HTR-8/SVneo (cell line): ENCODE measurements at regions not wholly inside any gene's neighbourhood (a gene's known extent, or its start where the extent isn't known, plus 50 kb on each side); places are given as distances from the start of the nearest gene placed in this dataset.

ENCODE experiments used
- DNase-seq: peaks from one replicate; pipeline ENCODE4 v3.0.0; 2011; ENCODE audit warnings: low spot score, mixed read lengths; ENCODE audit not compliant: insufficient read length
- FAIRE-seq: peaks from 2 replicates; lab custom pipeline; 2011; peaks lifted over from hg19 to GRCh38; lab: Jason Lieb, UNC

- FAIRE-seq, result no peak
- DNase-seq, result no peak
These were observed 214.5 kb upstream of the S100G start for GRCh38 chrX:16435399-16435986.

DNA sequence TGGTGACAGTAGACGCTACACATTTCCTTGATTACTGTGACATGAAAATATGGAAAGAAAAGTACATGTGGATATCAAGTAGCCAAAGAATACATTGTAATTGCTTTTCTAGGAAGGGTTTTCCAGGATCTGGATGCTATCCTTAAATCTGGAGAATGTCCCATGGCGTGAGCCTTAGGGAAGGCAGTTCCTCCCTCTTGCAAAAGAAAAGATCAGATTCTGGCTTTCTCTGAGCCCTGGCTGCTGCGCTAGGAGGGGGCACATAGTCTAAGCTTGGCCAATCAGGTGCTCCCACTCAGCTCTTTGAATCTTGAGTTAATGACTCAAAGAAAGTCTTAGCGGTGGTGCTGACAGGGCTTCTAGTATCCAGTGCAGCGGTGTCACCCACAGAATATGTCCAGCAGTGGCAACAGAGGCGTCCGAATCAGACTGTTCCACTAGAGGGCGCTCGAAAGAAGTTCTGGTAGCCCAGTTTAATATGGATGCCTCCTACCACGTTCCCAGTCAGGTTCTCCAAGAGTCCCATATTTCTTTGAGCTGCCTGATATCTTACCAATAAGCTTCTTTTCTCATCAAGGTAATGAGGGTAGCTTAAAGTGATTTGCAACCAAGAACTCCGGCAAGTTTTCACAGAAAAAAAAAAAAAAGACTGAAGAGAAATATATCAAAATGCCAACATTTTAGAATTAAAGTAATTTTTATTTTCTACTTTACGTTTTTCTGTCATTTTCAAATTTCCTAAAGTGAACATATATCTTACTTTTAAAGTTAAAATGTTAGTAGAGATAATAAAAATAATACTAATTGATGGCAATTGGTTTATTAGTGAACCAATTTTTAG, 213.4 kb upstream of the S100G start:
- FAIRE-seq, result peak; percentile 57
- peak; percentile 72 for DNase-seq

DNA sequence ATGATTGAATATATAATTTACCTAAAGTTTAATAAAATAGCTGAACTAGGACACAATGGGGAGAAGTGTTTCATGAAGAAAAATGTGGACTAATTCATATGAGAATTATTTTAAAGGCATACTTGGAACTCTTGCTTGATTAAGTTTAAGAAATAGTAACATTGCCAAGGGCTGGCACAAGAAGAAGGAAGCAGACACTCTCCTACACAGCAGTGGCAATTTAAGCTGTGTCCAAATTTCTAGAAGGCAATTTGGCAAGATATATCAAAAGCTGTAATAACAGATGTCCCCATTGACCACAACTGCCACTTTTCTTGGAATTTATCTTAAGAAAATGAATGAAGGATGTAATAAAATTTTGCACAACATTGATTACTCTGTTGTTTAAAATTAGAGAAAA, 209.5 kb upstream of the S100G start:
- DNase-seq (no peak), FAIRE-seq (no peak)

DNA sequence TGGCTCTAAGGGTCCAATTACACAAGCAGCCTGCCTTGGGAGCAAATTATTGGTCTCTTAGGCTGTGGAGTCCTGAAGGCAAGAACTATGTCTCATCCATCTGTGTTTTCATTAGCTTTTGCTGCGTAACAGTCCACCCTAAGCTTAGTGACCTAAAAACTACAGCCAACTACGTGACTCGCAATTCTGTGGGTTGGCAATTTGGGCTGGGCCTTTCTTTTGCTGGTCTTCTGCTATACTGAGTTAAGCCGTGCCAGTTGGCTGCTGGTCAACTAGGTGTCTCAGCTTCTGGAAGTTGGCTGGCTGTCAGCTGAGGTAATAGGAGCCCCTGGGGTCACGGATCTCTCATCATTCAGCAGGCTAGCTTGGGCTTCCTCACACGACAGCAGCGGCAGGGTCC, 205.6 kb upstream of the S100G start:
- DNase-seq (no peak), FAIRE-seq (no peak)

DNA sequence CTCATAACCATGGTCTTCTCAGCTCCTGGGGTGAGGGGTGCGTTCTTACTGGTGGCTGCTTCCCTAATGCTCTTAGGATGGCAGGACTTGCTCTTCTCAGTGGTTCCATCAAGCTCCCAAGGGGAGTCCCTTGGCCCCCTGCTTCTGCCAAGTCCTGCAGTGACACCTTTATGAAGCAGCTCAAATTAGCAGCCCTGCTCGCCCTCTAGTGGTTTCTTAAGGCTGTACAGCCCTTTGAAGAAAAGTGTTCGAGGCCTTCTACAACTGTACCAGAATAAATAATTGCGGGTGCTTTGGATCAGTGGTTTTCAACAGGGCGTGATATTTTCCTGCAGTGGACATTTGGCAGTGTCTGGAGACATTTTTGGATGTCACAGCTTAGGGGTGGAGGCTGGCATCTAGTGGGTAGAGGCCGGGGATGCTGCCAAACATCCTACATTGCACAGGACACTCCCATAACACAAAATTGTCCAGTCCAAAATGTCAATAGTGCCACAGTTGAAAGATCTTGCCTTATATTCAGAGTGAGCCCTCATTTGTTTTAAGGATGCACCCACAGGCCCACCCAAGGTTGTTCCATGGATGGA, 204.7 kb upstream of the S100G start:
- DNase-seq, result peak; percentile 42
- no peak for FAIRE-seq

- no peak for FAIRE-seq
- no peak for DNase-seq
These were observed 198.6 kb upstream of the S100G start for GRCh38 chrX:16451334-16451733.

DNA sequence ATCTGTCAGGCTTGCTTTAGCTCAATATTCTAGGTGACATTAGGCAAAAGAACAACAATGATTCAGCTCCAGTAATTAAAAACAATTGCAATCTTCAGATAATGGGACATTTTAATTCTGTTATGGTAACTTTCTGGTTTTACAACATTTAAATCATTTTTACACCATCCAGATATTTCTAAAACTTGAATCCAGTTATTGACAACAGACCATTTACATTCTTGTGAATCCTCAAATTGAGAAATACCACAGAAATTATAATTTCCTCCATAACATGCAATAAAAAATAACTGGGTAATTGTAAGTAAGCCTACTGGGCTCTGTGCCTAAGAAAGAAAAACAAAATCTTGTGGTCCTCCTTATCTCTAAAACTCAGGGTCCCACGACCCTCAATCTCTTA, 195.0 kb upstream of the S100G start:
- FAIRE-seq (no peak), DNase-seq (no peak)

GRCh38 chrX:16457239-16457638, 192.7 kb upstream of the S100G start:
- DNase-seq, result no peak
- no peak for FAIRE-seq

DNA sequence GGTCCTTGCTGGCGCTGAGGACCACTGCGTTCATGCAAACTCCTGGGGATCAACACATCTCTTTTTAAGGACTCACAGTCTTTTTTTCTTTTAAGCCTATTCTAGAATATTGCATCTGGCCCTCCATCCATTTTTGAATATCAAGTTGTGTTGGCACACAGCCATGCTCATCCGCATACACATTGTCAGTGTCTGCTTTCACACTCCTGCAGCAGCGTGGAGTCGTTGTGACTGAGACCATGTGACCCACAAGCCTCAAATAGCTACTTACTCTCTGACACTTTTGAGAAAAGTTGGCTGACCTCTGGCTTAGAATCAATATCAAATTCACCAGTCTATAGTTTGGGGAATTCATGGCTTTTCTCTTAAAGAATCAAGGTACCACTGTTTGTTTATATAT, 191.8 kb upstream of the S100G start:
- FAIRE-seq (no peak), DNase-seq (no peak)

DNA sequence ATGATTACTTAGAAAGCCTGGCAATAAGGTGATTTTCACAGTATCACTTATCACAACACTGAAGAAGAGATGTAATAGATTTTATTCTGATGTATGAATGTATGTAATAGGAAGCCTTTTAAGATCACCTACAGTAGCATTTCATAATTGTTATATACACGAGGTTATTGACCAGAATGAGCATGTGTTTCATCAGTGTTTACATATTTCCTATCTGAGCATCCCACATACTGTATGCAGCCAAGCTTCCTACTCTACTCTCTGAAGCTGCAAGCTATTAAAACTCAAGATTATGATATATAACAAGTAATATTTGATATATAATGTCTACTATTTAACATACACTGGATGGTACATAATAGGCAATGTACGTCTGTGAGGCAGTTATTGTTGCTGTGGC, 190.9 kb upstream of the S100G start:
- DNase-seq (no peak), FAIRE-seq (no peak)

GRCh38 chrX:16461968-16462367, 188.0 kb upstream of the S100G start:
- no peak for FAIRE-seq

GRCh38 chrX:16462912-16463311, 187.0 kb upstream of the S100G start:
- FAIRE-seq, result no peak
- no peak for DNase-seq

More at GRCh38 chrX:16461968-16462367, 188.0 kb upstream of the S100G start:
- no peak for DNase-seq

- FAIRE-seq, result no peak
- no peak for DNase-seq
These were observed 185.6 kb upstream of the S100G start for GRCh38 chrX:16464369-16464768.

GRCh38 chrX:16465081-16465876, 184.7 kb upstream of the S100G start:
- FAIRE-seq (no peak), DNase-seq (no peak)

- DNase-seq, result peak; percentile 49
- FAIRE-seq, result peak; percentile 74
These were observed 183.1 kb upstream of the S100G start for GRCh38 chrX:16466640-16467432.

DNA sequence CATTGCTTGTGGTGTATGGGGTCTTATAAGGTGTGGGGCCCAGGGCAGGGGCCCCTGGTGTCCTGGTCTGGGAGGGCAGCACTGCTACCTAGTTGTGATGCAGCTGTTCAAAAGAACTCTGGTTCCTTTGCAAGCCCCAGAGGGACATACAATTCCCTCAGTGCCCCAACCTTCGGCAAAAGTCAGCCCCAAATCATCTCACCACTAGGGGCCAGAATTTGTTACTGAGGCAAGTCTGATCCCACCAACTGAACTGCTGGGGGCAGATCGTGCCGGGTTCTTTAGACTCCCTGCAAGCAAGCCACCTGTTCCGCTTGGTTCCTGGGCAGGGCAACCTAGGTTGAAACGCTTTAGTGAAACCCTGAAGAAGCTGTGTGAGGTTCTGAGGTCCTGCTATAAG, 180.1 kb upstream of the S100G start:
- no peak for FAIRE-seq
- no peak for DNase-seq

GRCh38 chrX:16472345-16472744, 177.6 kb upstream of the S100G start:
- FAIRE-seq, result no peak

GRCh38 chrX:16474511-16474910, 175.4 kb upstream of the S100G start:
- DNase-seq (no peak), FAIRE-seq (no peak)

More at GRCh38 chrX:16472345-16472744, 177.6 kb upstream of the S100G start:
- no peak for DNase-seq

DNA sequence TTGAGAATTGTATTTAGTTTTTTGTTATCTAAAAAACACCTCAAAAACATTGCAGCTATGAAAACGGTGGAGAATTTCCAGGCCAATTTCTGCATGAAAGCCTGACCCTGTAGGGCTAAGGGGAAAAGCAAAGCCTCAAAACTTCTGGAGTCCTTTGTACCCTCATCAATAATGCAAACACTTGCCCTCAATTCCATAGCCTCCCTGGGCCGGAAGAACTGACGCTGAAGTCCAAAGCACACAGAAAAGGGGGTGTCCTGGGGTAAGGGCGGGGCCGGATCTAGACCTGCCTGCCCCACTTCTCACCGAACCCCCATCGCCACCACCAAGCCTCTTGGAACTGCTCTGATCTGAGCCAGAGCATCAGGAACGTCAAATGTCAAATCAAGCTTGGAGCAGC, 173.9 kb upstream of the S100G start:
- no peak for FAIRE-seq
- DNase-seq, result no peak

GRCh38 chrX:16476692-16477091, 173.3 kb upstream of the S100G start:
- no peak for DNase-seq

More at GRCh38 chrX:16476692-16477091, 173.3 kb upstream of the S100G start:
- no peak for FAIRE-seq
